ENCODE measurements at regions not wholly inside any gene's neighbourhood (a gene's known extent, or its start where the extent isn't known, plus 50 kb on each side); places are given as distances from the start of the nearest gene placed in this dataset.
A peak's percentile ranks its signal among the peaks of the same experiment; 100 is the strongest.

DNA sequence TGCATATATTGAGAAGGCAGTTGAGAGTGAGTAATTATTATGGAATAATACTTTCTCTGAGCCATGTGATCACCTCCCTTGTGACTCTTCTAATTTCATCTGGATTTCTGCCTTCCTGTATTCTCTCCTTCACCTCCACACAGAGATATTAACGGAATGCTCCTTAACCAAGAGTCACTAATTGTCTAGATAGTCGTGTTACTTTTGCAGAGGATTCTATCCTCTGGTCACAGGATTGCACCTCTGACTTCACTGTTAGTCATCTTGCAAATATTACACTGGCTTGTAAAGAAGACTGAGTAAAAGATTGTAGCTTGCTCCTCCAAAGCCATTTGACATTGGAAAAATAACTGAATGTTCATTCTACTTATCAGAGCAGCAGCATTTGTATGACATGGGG is 160.9 kb downstream of the SH2D1A start:
- peak; percentile 15 for DNase-seq (ENCODE audit: low read depth, low spot score)

DNA sequence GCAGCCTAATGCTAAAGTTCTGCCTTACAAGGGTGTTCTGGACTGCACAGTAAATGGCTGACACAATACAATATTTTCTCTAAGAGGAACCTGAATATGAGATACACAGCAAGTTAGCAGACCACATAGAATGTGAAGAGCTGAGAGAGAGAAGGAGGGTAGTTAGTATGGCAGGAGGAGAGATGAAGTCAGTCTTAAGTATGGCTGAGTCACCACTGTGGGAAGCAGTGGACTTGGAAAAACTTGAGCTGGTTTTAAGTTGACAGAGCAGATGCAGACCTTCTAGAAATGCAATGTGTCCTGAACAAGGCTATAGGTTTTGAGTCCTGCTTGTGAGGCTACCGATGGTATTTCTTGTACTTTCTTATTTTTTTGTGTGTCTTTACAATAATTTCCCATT is 172.5 kb downstream of the SH2D1A start:
- no peaks in the 10 kb centered on the region for H3K9me1 ChIP-seq (ENCODE audit: control insufficient read depth, extremely low read depth, insufficient read depth, low read length)
- H3K27me3 ChIP-seq (ENCODE audit: control insufficient read depth, extremely low read depth, insufficient read depth, low read length) = no peaks in the 10 kb centered on the region
- peaks cover 2% of the 10 kb centered on the region for H3K4me1 ChIP-seq (ENCODE audit: control insufficient read depth, extremely low read depth, insufficient read depth, low read length)
- no peak overlapping the region for H2AFZ ChIP-seq (ENCODE audit: control insufficient read depth, low read length)
- TF ChIP-seq EZH2 (IDR thresholded peaks at IDR 0.05; ENCODE audit: low read length) = no peak
- TF ChIP-seq, protein P1, sequence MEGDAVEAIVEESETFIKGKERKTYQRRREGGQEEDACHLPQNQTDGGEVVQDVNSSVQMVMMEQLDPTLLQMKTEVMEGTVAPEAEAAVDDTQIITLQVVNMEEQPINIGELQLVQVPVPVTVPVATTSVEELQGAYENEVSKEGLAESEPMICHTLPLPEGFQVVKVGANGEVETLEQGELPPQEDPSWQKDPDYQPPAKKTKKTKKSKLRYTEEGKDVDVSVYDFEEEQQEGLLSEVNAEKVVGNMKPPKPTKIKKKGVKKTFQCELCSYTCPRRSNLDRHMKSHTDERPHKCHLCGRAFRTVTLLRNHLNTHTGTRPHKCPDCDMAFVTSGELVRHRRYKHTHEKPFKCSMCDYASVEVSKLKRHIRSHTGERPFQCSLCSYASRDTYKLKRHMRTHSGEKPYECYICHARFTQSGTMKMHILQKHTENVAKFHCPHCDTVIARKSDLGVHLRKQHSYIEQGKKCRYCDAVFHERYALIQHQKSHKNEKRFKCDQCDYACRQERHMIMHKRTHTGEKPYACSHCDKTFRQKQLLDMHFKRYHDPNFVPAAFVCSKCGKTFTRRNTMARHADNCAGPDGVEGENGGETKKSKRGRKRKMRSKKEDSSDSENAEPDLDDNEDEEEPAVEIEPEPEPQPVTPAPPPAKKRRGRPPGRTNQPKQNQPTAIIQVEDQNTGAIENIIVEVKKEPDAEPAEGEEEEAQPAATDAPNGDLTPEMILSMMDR (optimal IDR thresholded peaks at IDR 0.05 in 1 of 3, IDR thresholded peaks at IDR 0.05 in 1 of 3, conservative IDR thresholded peaks at IDR 0.05 in 1 of 3; ENCODE audit: extremely low read depth in 1 of 3, insufficient read depth in 2 of 3, low read length in 3 of 3) = no peak
- FAIRE-seq = no peak
- no peaks in the 10 kb centered on the region for H3K9me3 ChIP-seq (ENCODE audit: control insufficient read depth, low read depth, low read length)
- dilution Hi-C loops (cut with MboI; ENCODE audit: extremely low pct_ligation_motif_present, low sequenced_read_pairs) = no loop called here
- no peak overlapping the region for H3K9ac ChIP-seq (ENCODE audit: control insufficient read depth, extremely low read depth, insufficient read depth, low read length)
- H3K4me3 ChIP-seq (ENCODE audit: control insufficient read depth in 2 of 3, extremely low read depth in 1 of 3, insufficient read depth in 2 of 3, low read depth in 1 of 3, low read length in 3 of 3) = no peak overlapping the region
- H3K36me3 ChIP-seq (ENCODE audit: control insufficient read depth in 2 of 2, extremely low read depth in 1 of 2, insufficient read depth in 2 of 2, low read length in 2 of 2) = no peaks in the 10 kb centered on the region
- H3K79me2 ChIP-seq (ENCODE audit: control insufficient read depth, insufficient read depth, low read length) = no peaks in the 10 kb centered on the region
- DNase-seq (ENCODE audit: low read depth, low spot score) = no peak
- no peaks in the 10 kb centered on the region for H4K20me1 ChIP-seq (ENCODE audit: control insufficient read depth, extremely low read depth, insufficient read depth, low read length)
- no peak overlapping the region for H3K27ac ChIP-seq (ENCODE audit: control insufficient read depth, insufficient read depth, low read length)
- no peak overlapping the region for H3K4me2 ChIP-seq (ENCODE audit: control insufficient read depth, extremely low read depth, insufficient read depth, low read depth, low read length)

More for the DNA sequence above, 160.9 kb downstream of the SH2D1A start:
- no peaks in the 10 kb centered on the region for H3K9me3 ChIP-seq (ENCODE audit: control insufficient read depth, low read depth, low read length)
- H3K27me3 ChIP-seq (ENCODE audit: control insufficient read depth, extremely low read depth, insufficient read depth, low read length) = no peaks in the 10 kb centered on the region
- no peak overlapping the region for H2AFZ ChIP-seq (ENCODE audit: control insufficient read depth, low read length)
- dilution Hi-C loops (cut with MboI; ENCODE audit: extremely low pct_ligation_motif_present, low sequenced_read_pairs) = no loop called here
- no peak overlapping the region for H3K4me2 ChIP-seq (ENCODE audit: control insufficient read depth, extremely low read depth, insufficient read depth, low read depth, low read length)
- no peaks in the 10 kb centered on the region for H4K20me1 ChIP-seq (ENCODE audit: control insufficient read depth, extremely low read depth, insufficient read depth, low read length)
- no peaks in the 10 kb centered on the region for H3K79me2 ChIP-seq (ENCODE audit: control insufficient read depth, insufficient read depth, low read length)
- no peaks in the 10 kb centered on the region for H3K9me1 ChIP-seq (ENCODE audit: control insufficient read depth, extremely low read depth, insufficient read depth, low read length)
- no peak for TF ChIP-seq EZH2 (IDR thresholded peaks at IDR 0.05; ENCODE audit: low read length)
- TF ChIP-seq, protein P1 (optimal IDR thresholded peaks at IDR 0.05 in 1 of 3, IDR thresholded peaks at IDR 0.05 in 1 of 3, conservative IDR thresholded peaks at IDR 0.05 in 1 of 3; ENCODE audit: extremely low read depth in 1 of 3, insufficient read depth in 2 of 3, low read length in 3 of 3) = no peak
- no peak overlapping the region for H3K4me3 ChIP-seq (ENCODE audit: control insufficient read depth in 2 of 3, extremely low read depth in 1 of 3, insufficient read depth in 2 of 3, low read depth in 1 of 3, low read length in 3 of 3)
- no peak for FAIRE-seq
- no peaks in the 10 kb centered on the region for H3K36me3 ChIP-seq (ENCODE audit: control insufficient read depth in 2 of 2, extremely low read depth in 1 of 2, insufficient read depth in 2 of 2, low read length in 2 of 2)
- peaks cover 4% of the 10 kb centered on the region for H3K4me1 ChIP-seq (ENCODE audit: control insufficient read depth, extremely low read depth, insufficient read depth, low read length)
- no peak overlapping the region for H3K27ac ChIP-seq (ENCODE audit: control insufficient read depth, insufficient read depth, low read length)
- H3K9ac ChIP-seq (ENCODE audit: control insufficient read depth, extremely low read depth, insufficient read depth, low read length) = no peak overlapping the region
